Astrocyte (in vitro differentiated cells and primary cell): ENCODE measurements at regions not wholly inside any gene's neighbourhood (a gene's known extent, or its start where the extent isn't known, plus 50 kb on each side); places are given as distances from the start of the nearest gene placed in this dataset.

Experiments used
- CTCF ChIP-seq: IDR thresholded peaks from 2 replicates; pipeline ENCODE4 v1.5.1; 2011; ENCODE audit warnings: low read depth, mild to moderate bottlenecking, inconsistent platforms, low read length, moderate library complexity; ENCODE audit not compliant: insufficient read depth
- EZH2 ChIP-seq: IDR thresholded peaks from 2 replicates; pipeline ENCODE4 v1.6.1; 2012; ENCODE audit warnings: mild to moderate bottlenecking, low read length, inconsistent platforms; ENCODE audit not compliant: insufficient read depth

GRCh38 chr12:75917083-75917482, 114.5 kb downstream of the PHLDA1 start:
- TF ChIP-seq CTCF: no peak
- no peak for TF ChIP-seq EZH2
